ENCODE measurements at regions not wholly inside any gene's neighbourhood (a gene's known extent, or its start where the extent isn't known, plus 50 kb on each side); places are given as distances from the start of the nearest gene placed in this dataset.

DNA sequence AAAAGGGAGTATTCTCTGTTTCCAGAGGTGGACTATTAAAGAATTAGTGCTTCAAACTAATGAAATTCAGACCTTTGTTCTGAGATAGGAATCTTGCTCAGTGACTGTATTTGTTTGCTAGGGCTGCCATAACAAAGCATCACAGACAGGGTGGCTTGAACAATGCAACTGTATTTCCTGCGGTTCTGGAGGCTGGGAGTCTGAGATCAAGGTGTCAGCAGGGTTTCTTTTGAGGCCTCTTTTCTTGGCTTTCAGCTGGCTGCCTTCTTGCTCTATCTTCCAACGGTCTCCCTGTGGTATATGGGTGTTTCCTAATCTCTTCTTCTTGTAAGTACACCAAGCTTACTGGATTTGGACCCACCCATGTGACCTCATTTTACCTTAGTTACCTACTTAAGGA is 264.6 kb upstream of the PROX1 start:
- Histone ChIP-seq H3K4me1 (ENCODE audit: control insufficient read depth, insufficient read depth, low read length) (no peaks in the 10 kb centered on the region), H3K27ac (ENCODE audit: low read depth, low read length) (no peak overlapping the region), H3K4me3 (ENCODE audit: low read depth, low read length) (no peak overlapping the region), H3K36me3 (ENCODE audit: control insufficient read depth, insufficient read depth, low read length) (no peaks in the 10 kb centered on the region), H3K9me3 (ENCODE audit: control insufficient read depth, insufficient read depth, low read length) (no peaks in the 10 kb centered on the region), H3K27me3 (ENCODE audit: control insufficient read depth, insufficient read depth, low read length) (no peaks in the 10 kb centered on the region), H3K9ac (ENCODE audit: low read depth, low read length) (no peak overlapping the region)

DNA sequence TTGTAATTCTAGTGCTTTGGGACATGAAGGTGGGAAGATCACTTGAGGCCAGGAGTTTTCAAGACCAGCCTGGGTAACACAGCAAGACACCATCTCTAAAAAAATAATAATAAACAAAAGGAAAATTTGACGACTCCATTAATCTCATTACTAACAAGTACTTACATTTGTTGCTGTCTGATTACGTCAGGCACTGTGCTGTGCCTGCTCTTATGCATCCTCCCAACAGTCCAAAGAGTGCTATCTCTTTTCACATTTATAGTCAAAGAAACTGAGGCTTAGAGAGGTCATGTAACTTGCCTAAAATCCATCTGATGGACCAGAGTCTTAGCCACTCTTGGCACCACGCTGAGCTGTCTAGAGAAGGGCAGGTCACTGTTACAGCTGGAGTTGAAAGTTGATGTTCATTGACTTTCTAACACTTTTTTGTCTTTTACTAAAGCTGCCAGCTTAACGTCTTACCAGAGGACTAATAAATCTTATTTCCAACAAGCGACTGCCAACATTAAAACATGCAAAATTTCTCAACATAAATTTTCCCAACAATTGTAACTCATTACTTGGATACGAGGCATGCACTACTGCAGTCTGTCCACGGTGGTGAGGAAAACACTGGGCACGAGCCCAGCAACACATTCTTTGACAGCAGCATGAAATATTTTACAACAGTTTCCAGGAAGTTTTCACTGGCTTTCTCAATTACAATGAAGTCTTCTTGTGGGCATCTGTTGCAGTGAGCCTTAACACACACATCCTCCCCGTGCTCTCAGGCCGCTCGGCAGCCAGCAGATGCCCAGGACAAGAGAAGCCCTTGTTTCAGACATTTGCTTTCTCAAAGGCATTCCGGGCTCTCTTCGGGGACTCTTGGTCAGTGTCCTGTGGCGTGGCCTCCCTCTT is 262.9 kb upstream of the PROX1 start:
- H3K4me3 ChIP-seq (ENCODE audit: low read depth, low read length) = no peak overlapping the region
- no peaks in the 10 kb centered on the region for H3K4me1 ChIP-seq (ENCODE audit: control insufficient read depth, insufficient read depth, low read length)
- H3K9ac ChIP-seq (ENCODE audit: low read depth, low read length) = no peak overlapping the region
- no peak overlapping the region for H3K27ac ChIP-seq (ENCODE audit: low read depth, low read length)
- H3K9me3 ChIP-seq (ENCODE audit: control insufficient read depth, insufficient read depth, low read length) = no peaks in the 10 kb centered on the region
- no peaks in the 10 kb centered on the region for H3K36me3 ChIP-seq (ENCODE audit: control insufficient read depth, insufficient read depth, low read length)
- H3K27me3 ChIP-seq (ENCODE audit: control insufficient read depth, insufficient read depth, low read length) = no peaks in the 10 kb centered on the region

DNA sequence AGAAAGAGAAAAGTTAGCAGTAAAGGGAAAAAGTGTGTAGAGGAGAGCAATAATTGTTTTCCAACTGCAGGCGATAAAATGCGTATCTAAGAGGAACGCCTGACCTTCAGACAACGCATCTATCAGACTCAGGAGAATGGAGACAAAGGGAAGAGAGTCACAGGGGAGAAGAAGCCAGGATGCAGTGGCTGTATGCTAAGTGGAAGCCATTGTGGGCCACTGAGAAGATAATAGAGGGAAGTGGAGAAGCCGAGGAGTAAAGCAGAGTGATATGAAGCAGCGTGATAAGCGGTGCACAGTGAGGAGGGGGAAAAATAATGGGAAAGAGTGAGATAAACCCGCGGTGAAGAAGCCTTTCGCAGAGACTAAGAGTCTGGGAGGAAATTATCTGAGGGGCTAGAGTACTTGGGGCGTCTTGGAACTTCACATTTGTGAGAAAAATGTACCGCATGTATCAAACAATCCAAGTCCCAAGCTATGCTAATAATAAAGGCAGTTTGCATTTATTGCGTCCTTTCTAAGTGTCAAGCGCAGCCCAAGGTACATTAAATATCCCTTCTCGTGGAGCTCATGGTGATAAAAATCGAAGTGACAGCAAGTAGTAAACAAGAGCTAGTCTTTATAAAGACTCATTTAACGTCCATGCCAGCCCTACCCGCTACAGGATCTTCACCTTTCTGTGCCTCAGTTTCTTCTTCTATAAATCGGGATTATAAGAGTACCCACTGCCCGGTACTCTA is 259.8 kb upstream of the PROX1 start:
- Histone ChIP-seq H3K36me3 (ENCODE audit: control insufficient read depth, insufficient read depth, low read length) (no peaks in the 10 kb centered on the region), H3K9ac (ENCODE audit: low read depth, low read length) (no peak overlapping the region), H3K9me3 (ENCODE audit: control insufficient read depth, insufficient read depth, low read length) (no peaks in the 10 kb centered on the region), H3K27ac (ENCODE audit: low read depth, low read length) (no peak overlapping the region), H3K4me1 (ENCODE audit: control insufficient read depth, insufficient read depth, low read length) (no peaks in the 10 kb centered on the region), H3K4me3 (ENCODE audit: low read depth, low read length) (no peak overlapping the region), H3K27me3 (ENCODE audit: control insufficient read depth, insufficient read depth, low read length) (no peaks in the 10 kb centered on the region)

DNA sequence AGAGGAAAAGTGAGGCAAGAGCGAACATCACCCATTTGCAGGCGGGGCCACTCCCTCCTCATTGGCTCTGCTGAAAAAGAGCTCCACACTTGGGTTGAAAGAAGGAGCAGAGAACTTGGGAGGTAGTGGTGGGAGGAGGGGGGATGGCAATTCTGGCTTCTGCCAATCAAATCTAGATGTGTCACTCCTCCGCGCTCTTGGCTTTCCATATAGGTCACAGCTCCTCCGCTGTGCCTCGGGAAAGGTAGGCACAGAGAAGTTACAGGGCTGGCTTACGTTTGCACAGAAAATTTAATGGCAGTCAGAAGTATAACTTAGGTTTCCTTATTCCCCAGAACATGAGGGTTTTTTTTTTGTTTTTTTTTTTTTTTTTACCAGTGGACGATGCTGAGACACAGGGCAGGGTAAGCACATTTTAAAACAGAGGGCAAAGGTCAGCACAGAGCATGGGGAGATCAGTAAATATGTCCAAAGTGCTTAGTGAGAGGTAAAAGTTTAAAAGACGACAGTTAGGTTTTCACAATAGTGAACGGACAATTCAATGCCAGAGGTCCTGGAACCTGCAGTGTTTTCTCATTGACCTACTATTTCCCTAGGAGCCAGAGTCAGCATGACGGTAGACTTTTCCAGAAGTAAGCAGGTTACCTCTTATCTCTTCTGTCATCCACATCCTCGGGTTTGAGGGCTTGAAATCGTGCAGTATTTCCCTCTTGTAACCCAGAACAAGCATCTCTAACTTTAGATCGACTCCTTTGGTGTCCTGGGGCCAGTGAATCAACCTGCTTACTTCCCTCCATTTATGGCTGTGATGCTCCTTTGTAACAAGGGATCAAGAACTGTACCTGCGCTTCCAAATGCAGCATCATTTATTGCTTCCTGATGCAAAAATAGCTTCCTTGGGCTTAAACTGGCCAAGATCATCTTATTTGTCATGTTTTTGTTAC is 258.9 kb upstream of the PROX1 start:
- no peak overlapping the region for H3K9ac ChIP-seq (ENCODE audit: low read depth, low read length)
- H3K36me3 ChIP-seq (ENCODE audit: control insufficient read depth, insufficient read depth, low read length) = no peaks in the 10 kb centered on the region
- H3K9me3 ChIP-seq (ENCODE audit: control insufficient read depth, insufficient read depth, low read length) = no peaks in the 10 kb centered on the region
- no peaks in the 10 kb centered on the region for H3K4me1 ChIP-seq (ENCODE audit: control insufficient read depth, insufficient read depth, low read length)
- no peak overlapping the region for H3K4me3 ChIP-seq (ENCODE audit: low read depth, low read length)
- no peaks in the 10 kb centered on the region for H3K27me3 ChIP-seq (ENCODE audit: control insufficient read depth, insufficient read depth, low read length)
- H3K27ac ChIP-seq (ENCODE audit: low read depth, low read length) = no peak overlapping the region

GRCh38 chr1:213733705-213734104 is 254.1 kb upstream of the PROX1 start:
- no peaks in the 10 kb centered on the region for H3K27me3 ChIP-seq (ENCODE audit: control insufficient read depth, insufficient read depth, low read length)
- no peaks in the 10 kb centered on the region for H3K36me3 ChIP-seq (ENCODE audit: control insufficient read depth, insufficient read depth, low read length)
- H3K27ac ChIP-seq (ENCODE audit: low read depth, low read length) = no peak overlapping the region
- no peak overlapping the region for H3K9ac ChIP-seq (ENCODE audit: low read depth, low read length)
- no peak overlapping the region for H3K4me3 ChIP-seq (ENCODE audit: low read depth, low read length)
- H3K4me1 ChIP-seq (ENCODE audit: control insufficient read depth, insufficient read depth, low read length) = no peaks in the 10 kb centered on the region
- no peaks in the 10 kb centered on the region for H3K9me3 ChIP-seq (ENCODE audit: control insufficient read depth, insufficient read depth, low read length)

DNA sequence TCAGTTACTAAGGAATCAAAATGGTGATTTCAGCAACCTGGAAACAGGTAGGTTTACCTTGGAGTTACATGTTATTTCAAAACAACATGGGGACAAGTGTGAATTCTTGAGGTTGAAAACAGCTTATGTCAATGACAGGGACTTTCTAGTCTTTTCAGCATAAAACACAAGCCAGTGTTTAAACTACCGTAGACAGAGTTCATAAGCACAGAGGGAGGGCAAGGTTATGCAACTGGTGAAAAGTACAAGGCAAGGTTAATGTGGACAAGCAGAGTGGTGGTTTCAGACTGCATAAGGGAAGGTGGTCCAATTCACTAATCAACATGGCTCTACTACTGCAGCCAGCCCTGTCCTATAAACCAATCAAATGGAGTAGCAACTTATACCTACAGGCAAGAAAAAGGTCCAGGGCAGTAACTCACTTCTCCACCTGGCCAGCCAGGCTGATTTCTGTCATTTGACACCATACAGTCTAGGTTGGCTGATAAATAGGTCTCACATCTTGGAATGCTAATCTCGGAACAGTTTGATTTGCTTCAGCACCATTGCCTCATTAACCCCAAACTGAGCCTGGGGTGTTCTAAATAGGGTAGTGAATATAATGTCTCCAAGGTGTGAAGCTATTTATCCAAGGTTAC is 250.3 kb upstream of the PROX1 start:
- Histone ChIP-seq H3K9ac (ENCODE audit: low read depth, low read length) (no peak overlapping the region), H3K27ac (ENCODE audit: low read depth, low read length) (no peak overlapping the region), H3K4me1 (ENCODE audit: control insufficient read depth, insufficient read depth, low read length) (no peaks in the 10 kb centered on the region), H3K36me3 (ENCODE audit: control insufficient read depth, insufficient read depth, low read length) (no peaks in the 10 kb centered on the region), H3K4me3 (ENCODE audit: low read depth, low read length) (no peak overlapping the region), H3K27me3 (ENCODE audit: control insufficient read depth, insufficient read depth, low read length) (no peaks in the 10 kb centered on the region), H3K9me3 (ENCODE audit: control insufficient read depth, insufficient read depth, low read length) (no peaks in the 10 kb centered on the region)

- H3K9ac ChIP-seq (ENCODE audit: low read depth, low read length) = no peak overlapping the region
- no peaks in the 10 kb centered on the region for H3K4me1 ChIP-seq (ENCODE audit: control insufficient read depth, insufficient read depth, low read length)
- H3K9me3 ChIP-seq (ENCODE audit: control insufficient read depth, insufficient read depth, low read length) = peaks cover 3% of the 10 kb centered on the region; the same call in 1 of the 2 replicates
- H3K36me3 ChIP-seq (ENCODE audit: control insufficient read depth, insufficient read depth, low read length) = no peaks in the 10 kb centered on the region
- no peaks in the 10 kb centered on the region for H3K27me3 ChIP-seq (ENCODE audit: control insufficient read depth, insufficient read depth, low read length)
- no peak overlapping the region for H3K4me3 ChIP-seq (ENCODE audit: low read depth, low read length)
- no peak overlapping the region for H3K27ac ChIP-seq (ENCODE audit: low read depth, low read length)
These were observed 249.1 kb upstream of the PROX1 start for GRCh38 chr1:213738658-213739057.

- Histone ChIP-seq H3K27ac (ENCODE audit: low read depth, low read length) (no peak overlapping the region), H3K36me3 (ENCODE audit: control insufficient read depth, insufficient read depth, low read length) (no peaks in the 10 kb centered on the region), H3K9me3 (ENCODE audit: control insufficient read depth, insufficient read depth, low read length) (peaks cover 3% of the 10 kb centered on the region; the same call in 1 of the 2 replicates), H3K4me3 (ENCODE audit: low read depth, low read length) (no peak overlapping the region), H3K4me1 (ENCODE audit: control insufficient read depth, insufficient read depth, low read length) (no peaks in the 10 kb centered on the region), H3K9ac (ENCODE audit: low read depth, low read length) (no peak overlapping the region), H3K27me3 (ENCODE audit: control insufficient read depth, insufficient read depth, low read length) (no peaks in the 10 kb centered on the region)
These were observed 244.8 kb upstream of the PROX1 start for GRCh38 chr1:213742992-213743391.

DNA sequence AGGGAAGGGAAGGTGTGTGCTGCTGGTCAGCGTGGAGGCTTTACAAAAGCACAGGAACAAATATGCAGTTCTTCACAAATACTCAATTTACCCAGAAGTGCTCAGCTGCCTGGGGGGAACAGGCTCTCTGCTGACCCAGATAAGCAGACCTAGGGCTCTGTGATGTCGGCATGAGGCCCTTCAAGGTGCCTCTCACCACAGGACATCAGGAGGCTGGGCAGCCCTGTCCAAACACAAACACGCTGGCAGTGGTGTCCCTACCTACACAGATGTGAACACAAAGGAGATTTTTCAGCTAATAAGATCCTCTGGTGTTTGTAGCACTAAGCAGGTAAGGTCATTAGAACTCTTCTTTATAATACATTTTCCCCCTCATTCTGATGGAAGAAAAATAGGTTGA is 243.0 kb upstream of the PROX1 start:
- no peak overlapping the region for H3K4me3 ChIP-seq (ENCODE audit: low read depth, low read length)

DNA sequence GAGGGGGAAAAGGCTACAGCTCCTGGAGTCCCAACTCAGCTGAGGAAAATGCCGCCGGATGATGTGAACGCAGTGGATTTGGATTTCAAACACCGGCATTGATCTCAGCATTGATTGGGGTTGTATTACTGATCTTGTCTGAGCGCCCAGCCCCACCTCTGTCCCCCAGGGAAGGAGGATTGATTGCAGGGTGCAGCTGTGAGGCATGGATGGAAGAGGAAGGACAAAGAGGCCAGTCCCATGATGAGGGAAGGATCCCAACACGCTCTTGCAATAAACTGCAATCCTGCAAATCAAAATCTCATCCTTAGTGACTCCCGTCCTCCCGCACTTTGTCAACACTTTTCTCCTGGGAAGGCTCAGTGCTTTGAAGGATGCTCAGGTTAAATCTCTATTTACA is 242.3 kb upstream of the PROX1 start:
- Histone ChIP-seq H3K27ac (ENCODE audit: low read depth, low read length) (no peak overlapping the region), H3K4me3 (ENCODE audit: low read depth, low read length) (no peak overlapping the region), H3K36me3 (ENCODE audit: control insufficient read depth, insufficient read depth, low read length) (no peaks in the 10 kb centered on the region), H3K9me3 (ENCODE audit: control insufficient read depth, insufficient read depth, low read length) (peaks cover 3% of the 10 kb centered on the region; the same call in 1 of the 2 replicates), H3K9ac (ENCODE audit: low read depth, low read length) (no peak overlapping the region), H3K27me3 (ENCODE audit: control insufficient read depth, insufficient read depth, low read length) (no peaks in the 10 kb centered on the region), H3K4me1 (ENCODE audit: control insufficient read depth, insufficient read depth, low read length) (no peaks in the 10 kb centered on the region)

More for the DNA sequence above, 243.0 kb upstream of the PROX1 start:
- H3K27ac ChIP-seq (ENCODE audit: low read depth, low read length) = no peak overlapping the region
- H3K9ac ChIP-seq (ENCODE audit: low read depth, low read length) = no peak overlapping the region
- no peaks in the 10 kb centered on the region for H3K27me3 ChIP-seq (ENCODE audit: control insufficient read depth, insufficient read depth, low read length)
- H3K9me3 ChIP-seq (ENCODE audit: control insufficient read depth, insufficient read depth, low read length) = peaks cover 3% of the 10 kb centered on the region; the same call in 1 of the 2 replicates
- H3K36me3 ChIP-seq (ENCODE audit: control insufficient read depth, insufficient read depth, low read length) = no peaks in the 10 kb centered on the region
- no peaks in the 10 kb centered on the region for H3K4me1 ChIP-seq (ENCODE audit: control insufficient read depth, insufficient read depth, low read length)
